ENCODE measurements at regions not wholly inside any gene's neighbourhood (a gene's known extent, or its start where the extent isn't known, plus 50 kb on each side); places are given as distances from the start of the nearest gene placed in this dataset.

DNA sequence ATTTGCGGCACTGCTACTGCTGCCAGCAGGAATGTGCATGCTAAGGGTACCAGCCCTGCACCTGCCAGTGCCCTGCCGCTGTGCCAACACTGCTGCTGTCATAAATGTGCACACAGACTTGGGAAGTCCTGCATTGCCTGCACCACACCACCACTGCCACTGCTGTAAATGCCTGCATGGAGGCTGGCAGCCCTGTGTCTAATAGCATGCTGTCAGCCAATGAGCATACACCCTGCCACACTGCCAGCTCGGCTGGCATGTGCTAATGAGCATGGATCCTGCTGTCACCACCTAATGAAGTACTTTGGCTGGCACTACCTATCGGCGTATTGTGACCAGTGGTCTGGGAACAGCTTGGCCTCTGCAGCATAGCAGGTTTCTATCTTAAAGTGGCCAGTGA, 981.8 kb upstream of the GBE1 start:
- TF ChIP-seq POLR2A (IDR thresholded peaks at IDR 0.05; ENCODE audit: low read depth, low read length) = no peak
- no peak for TF ChIP-seq POLR2AphosphoS5 (IDR thresholded peaks at IDR 0.05; ENCODE audit: low read depth, low read length)
- TF ChIP-seq SPI1 (IDR thresholded peaks at IDR 0.05; ENCODE audit: low read depth, low read length) = no peak
- no peak for TF ChIP-seq TAF1 (IDR thresholded peaks at IDR 0.05; ENCODE audit: low read depth, low read length)
- no peak for TF ChIP-seq POU2F2 (IDR thresholded peaks at IDR 0.05; ENCODE audit: low read depth, low read length)
- TF ChIP-seq PAX5 (IDR thresholded peaks at IDR 0.05; ENCODE audit: insufficient read depth, low read length, severe bottlenecking) = no peak

Data from GM12891 (cell line).